IMR-90 (cell line): ENCODE measurements at regions not wholly inside any gene's neighbourhood (a gene's known extent, or its start where the extent isn't known, plus 50 kb on each side); places are given as distances from the start of the nearest gene placed in this dataset.

Source experiments
- ATAC-seq: fragments of 200-7000 bp; cut with Tn5 transposase; 2 replicates; pipeline ENCODE4 v1.9.1; 2020; ENCODE audit warnings: low read depth, mild to moderate bottlenecking, moderate library complexity
- BruUV-seq: library from RNA; stranded (reverse); fragments of 400-500 nt; replicated peaks from 2 replicates; lab custom pipeline; 2021; lab: Mats Ljungman, UMichigan
- CTCF ChIA-PET: fragments of 300-600 bp; formaldehyde crosslinking; extraction: SDS; loops from one replicate; lab custom pipeline; 2021; ENCODE audit warnings: antibody characterized with exemption; lab: Yijun Ruan, JAX
- POLR2A ChIA-PET: fragments of 300-600 bp; sonication (Branson Sonifier 250); formaldehyde crosslinking; loops from one replicate; lab custom pipeline; 2022; ENCODE audit warnings: antibody characterized with exemption; ENCODE audit not compliant: unreplicated experiment; lab: Charles Lee
- DNase-seq: peaks from one replicate; pipeline ENCODE4 v3.0.0; 2013
- H2AFZ ChIP-seq: replicated peaks from 2 replicates; pipeline ENCODE3; 2013; ENCODE audit warnings: low read length, mild to moderate bottlenecking; ENCODE audit not compliant: poor library complexity
- H2AK5ac ChIP-seq: 2 replicates; pipeline ENCODE4 v1.6.1; 2013; ENCODE audit warnings: low read depth, low read length, inconsistent platforms
- H2AK9ac ChIP-seq: replicated peaks from 2 replicates; pipeline ENCODE3; 2013; ENCODE audit warnings: mild to moderate bottlenecking, low read depth, low read length, moderate library complexity; ENCODE audit not compliant: poor library complexity
- H2BK120ac ChIP-seq: 2 replicates; pipeline ENCODE4 v1.6.1; 2013; ENCODE audit warnings: low read depth, low read length, inconsistent platforms
- H2BK15ac ChIP-seq: 3 replicates; pipeline ENCODE4 v1.6.1; 2013; ENCODE audit warnings: low read depth, low read length, inconsistent platforms
- H2BK20ac ChIP-seq: 2 replicates; pipeline ENCODE4 v1.6.1; 2013; ENCODE audit warnings: low read depth, mild to moderate bottlenecking, inconsistent platforms, low read length, moderate library complexity
- H2BK5ac ChIP-seq: 2 replicates; pipeline ENCODE4 v1.6.1; 2013; ENCODE audit warnings: mild to moderate bottlenecking, low read depth, low read length, inconsistent platforms; ENCODE audit not compliant: poor library complexity, severe bottlenecking
- H3K14ac ChIP-seq: replicated peaks from 2 replicates; pipeline ENCODE4 v1.6.1; 2013; ENCODE audit warnings: low read depth, low read length, inconsistent platforms
- H3K18ac ChIP-seq: 2 replicates; pipeline ENCODE4 v1.6.1; 2013; ENCODE audit warnings: low read depth, low read length, control low read depth
- H3K23ac ChIP-seq: 2 replicates; pipeline ENCODE4 v1.6.1; 2013; ENCODE audit warnings: low read depth, low read length, inconsistent platforms
- H3K27ac ChIP-seq: 2 replicates; pipeline ENCODE4 v1.5.1; 2013; ENCODE audit warnings: mild to moderate bottlenecking, control low read depth, low read length; ENCODE audit not compliant: insufficient read depth
- H3K27me3 ChIP-seq: 2 replicates; pipeline ENCODE4 v1.6.1; 2013; ENCODE audit warnings: low read length; ENCODE audit not compliant: control insufficient read depth, insufficient read depth
- H3K36me3 ChIP-seq: 2 replicates; pipeline ENCODE4 v1.6.1; 2013; ENCODE audit warnings: low read length, mixed read lengths; ENCODE audit not compliant: control insufficient read depth, insufficient read depth
- H3K4ac ChIP-seq: 2 replicates; pipeline ENCODE4 v1.6.1; 2013; ENCODE audit warnings: low read depth, low read length, inconsistent platforms
- H3K4me1 ChIP-seq: 2 replicates; pipeline ENCODE4 v1.6.1; 2013; ENCODE audit warnings: low read length, mixed read lengths; ENCODE audit not compliant: control insufficient read depth, insufficient read depth
- H3K4me2 ChIP-seq: 2 replicates; pipeline ENCODE4 v1.6.1; 2013; ENCODE audit warnings: low read depth, mild to moderate bottlenecking, control low read depth, low read length, moderate library complexity
- H3K4me3 ChIP-seq: 2 replicates; pipeline ENCODE4 v1.5.1; 2013; ENCODE audit warnings: low read depth, mild to moderate bottlenecking, control low read depth, low read length, moderate library complexity; ENCODE audit not compliant: insufficient read depth
- H3K56ac ChIP-seq: 2 replicates; pipeline ENCODE4 v1.6.1; 2013; ENCODE audit warnings: low read length, inconsistent platforms; ENCODE audit not compliant: insufficient read depth; ENCODE audit errors: extremely low read depth
- H3K79me1 ChIP-seq, 2 experiments: 2 replicates each; pipeline ENCODE4 v1.6.1; 2013; ENCODE audit warnings: low read length in 2 of 2, inconsistent platforms in 1 of 2, low read depth in 1 of 2
- H3K9ac ChIP-seq: 2 replicates; pipeline ENCODE4 v1.6.1; 2013; ENCODE audit warnings: low read depth, low read length, control low read depth
- H3K9me1 ChIP-seq: 2 replicates; pipeline ENCODE4 v1.6.1; 2013; ENCODE audit warnings: low read length, inconsistent platforms; ENCODE audit not compliant: insufficient read depth
- H3K9me3 ChIP-seq: 2 replicates; pipeline ENCODE4 v1.6.1; 2013; ENCODE audit warnings: low read length; ENCODE audit not compliant: control insufficient read depth, insufficient read depth
- H4K20me1 ChIP-seq: 2 replicates; pipeline ENCODE4 v1.6.1; 2013; ENCODE audit warnings: low read length, inconsistent platforms; ENCODE audit not compliant: insufficient read depth
- H4K5ac ChIP-seq: 2 replicates; pipeline ENCODE4 v1.6.1; 2013; ENCODE audit warnings: mild to moderate bottlenecking, low read depth, low read length, control low read depth
- H4K8ac ChIP-seq, 2 experiments: 2 replicates each; pipeline ENCODE4 v1.6.1; 2013; ENCODE audit warnings: low read depth in 2 of 2, low read length in 2 of 2, control low read depth in 1 of 2, inconsistent platforms in 1 of 2
- H4K91ac ChIP-seq: 2 replicates; pipeline ENCODE4 v1.6.1; 2013; ENCODE audit warnings: low read depth, low read length, inconsistent platforms; ENCODE audit not compliant: insufficient read depth
- CHD1 ChIP-seq: IDR thresholded peaks from 2 replicates; pipeline ENCODE4 v1.6.1; 2012; ENCODE audit warnings: low read depth, low read length, improper control_type of control experiment
- FOS ChIP-seq: fragments of 150-350 bp; IDR thresholded peaks from 2 replicates; pipeline ENCODE4 v1.6.1; 2016; ENCODE audit warnings: low read depth, low read length
- MAFK ChIP-seq: IDR thresholded peaks from 2 replicates; pipeline ENCODE4 v1.6.1; 2012; ENCODE audit warnings: low read depth, low read length, improper control_type of control experiment
- MAZ ChIP-seq: IDR thresholded peaks from 2 replicates; pipeline ENCODE4 v1.6.1; 2012; ENCODE audit warnings: low read depth, mild to moderate bottlenecking, low read length, improper control_type of control experiment, moderate library complexity, borderline replicate concordance
- MXI1 ChIP-seq: IDR thresholded peaks from 2 replicates; pipeline ENCODE4 v1.6.1; 2012; ENCODE audit warnings: low read depth, mild to moderate bottlenecking, low read length, moderate library complexity, borderline replicate concordance
- RCOR1 ChIP-seq: IDR thresholded peaks from 2 replicates; pipeline ENCODE4 v1.6.1; 2012; ENCODE audit warnings: mild to moderate bottlenecking, low read length, improper control_type of control experiment; ENCODE audit not compliant: insufficient replicate concordance
- RFX5 ChIP-seq: IDR thresholded peaks from 2 replicates; pipeline ENCODE4 v1.8.0; 2012; ENCODE audit warnings: low read depth, mild to moderate bottlenecking, low read length, moderate library complexity
- dilution Hi-C: fragments of 300-500 bp; cut with HindIII; formaldehyde crosslinking; loops from one replicate; pipeline ENCODE4 v1.14.3; 2018; ENCODE audit warnings: low sequenced_read_pairs; ENCODE audit not compliant: unreplicated experiment
- in situ Hi-C: fragments of 300-500 bp; cut with MboI; formaldehyde crosslinking; loops from 3 replicates; pipeline ENCODE4 v1.14.3; 2019; ENCODE audit warnings: low sequenced_read_pairs, inconsistent platforms, mixed read lengths
- intact Hi-C: fragments of 100-400 bp; cut with micrococcal nuclease; formaldehyde crosslinking; loops from 2 replicates; pipeline ENCODE4 v1.10.0; 2022
- TF ChIP-seq, protein P1 (sequence below): fragments of 150-350 bp; IDR thresholded peaks from 2 replicates; pipeline ENCODE4 v1.6.1; 2016; ENCODE audit warnings: low read depth, mild to moderate bottlenecking, low read length, moderate library complexity, borderline replicate concordance
- TF ChIP-seq, protein P2 (sequence below): fragments of 150-350 bp; IDR thresholded peaks from 2 replicates; pipeline ENCODE4 v1.6.1; 2017; ENCODE audit warnings: mild to moderate bottlenecking, antibody characterized with exemption, low read length, low read depth
- TF ChIP-seq, protein P3 (sequence below): conservative IDR thresholded peaks from 2 replicates; pipeline ENCODE4 v1.5.1; 2012; ENCODE audit warnings: mild to moderate bottlenecking, low read depth, low read length, improper control_type of control experiment

DNA sequence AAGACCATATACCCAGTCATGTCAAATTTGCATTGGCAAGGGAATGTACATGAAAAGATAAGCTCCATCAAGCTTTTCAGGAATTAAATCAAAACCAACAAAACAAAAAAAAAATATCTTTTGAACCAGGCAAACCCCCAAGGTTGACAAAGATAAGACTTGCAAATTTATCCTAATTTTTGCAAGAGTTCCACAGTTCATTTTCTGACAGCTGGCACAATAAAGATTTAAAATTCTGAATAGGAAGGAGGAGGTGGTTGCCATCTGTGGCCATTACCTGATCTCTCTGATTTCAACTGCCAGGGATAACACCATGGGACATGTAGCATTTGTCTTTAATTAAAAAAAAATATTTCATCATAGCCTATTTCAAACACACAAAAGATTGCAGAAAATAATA is 135.9 kb upstream of the SHISA6 start:
- no peak overlapping the region for H2BK20ac ChIP-seq
- peaks cover 18% of the 10 kb centered on the region for H3K9me3 ChIP-seq
- no TSS peak for BruUV-seq
- H3K9me1 ChIP-seq = no peaks in the 10 kb centered on the region
- ChIA-PET POLR2A (no interaction called here), CTCF (interaction anchor here (0.6 kb wide), 1 partner anchor 1414 kb away, joined by 3 read pairs; no protein-coding TSS in a partner anchor)
- no peak overlapping the region for H3K4me2 ChIP-seq
- no peak overlapping the region for H2BK120ac ChIP-seq
- H2AK9ac ChIP-seq = no peak overlapping the region
- no peak overlapping the region for H3K14ac ChIP-seq
- H3K4ac ChIP-seq = no peak overlapping the region
- TF ChIP-seq, protein P1, sequence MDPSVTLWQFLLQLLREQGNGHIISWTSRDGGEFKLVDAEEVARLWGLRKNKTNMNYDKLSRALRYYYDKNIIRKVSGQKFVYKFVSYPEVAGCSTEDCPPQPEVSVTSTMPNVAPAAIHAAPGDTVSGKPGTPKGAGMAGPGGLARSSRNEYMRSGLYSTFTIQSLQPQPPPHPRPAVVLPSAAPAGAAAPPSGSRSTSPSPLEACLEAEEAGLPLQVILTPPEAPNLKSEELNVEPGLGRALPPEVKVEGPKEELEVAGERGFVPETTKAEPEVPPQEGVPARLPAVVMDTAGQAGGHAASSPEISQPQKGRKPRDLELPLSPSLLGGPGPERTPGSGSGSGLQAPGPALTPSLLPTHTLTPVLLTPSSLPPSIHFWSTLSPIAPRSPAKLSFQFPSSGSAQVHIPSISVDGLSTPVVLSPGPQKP = no peak
- no peak for TF ChIP-seq RCOR1
- TF ChIP-seq MAFK = no peak
- no peak for TF ChIP-seq MAZ
- TF ChIP-seq, protein P2, sequence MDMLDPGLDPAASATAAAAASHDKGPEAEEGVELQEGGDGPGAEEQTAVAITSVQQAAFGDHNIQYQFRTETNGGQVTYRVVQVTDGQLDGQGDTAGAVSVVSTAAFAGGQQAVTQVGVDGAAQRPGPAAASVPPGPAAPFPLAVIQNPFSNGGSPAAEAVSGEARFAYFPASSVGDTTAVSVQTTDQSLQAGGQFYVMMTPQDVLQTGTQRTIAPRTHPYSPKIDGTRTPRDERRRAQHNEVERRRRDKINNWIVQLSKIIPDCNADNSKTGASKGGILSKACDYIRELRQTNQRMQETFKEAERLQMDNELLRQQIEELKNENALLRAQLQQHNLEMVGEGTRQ = no peak
- no peak for TF ChIP-seq MXI1
- TF ChIP-seq, protein P3, sequence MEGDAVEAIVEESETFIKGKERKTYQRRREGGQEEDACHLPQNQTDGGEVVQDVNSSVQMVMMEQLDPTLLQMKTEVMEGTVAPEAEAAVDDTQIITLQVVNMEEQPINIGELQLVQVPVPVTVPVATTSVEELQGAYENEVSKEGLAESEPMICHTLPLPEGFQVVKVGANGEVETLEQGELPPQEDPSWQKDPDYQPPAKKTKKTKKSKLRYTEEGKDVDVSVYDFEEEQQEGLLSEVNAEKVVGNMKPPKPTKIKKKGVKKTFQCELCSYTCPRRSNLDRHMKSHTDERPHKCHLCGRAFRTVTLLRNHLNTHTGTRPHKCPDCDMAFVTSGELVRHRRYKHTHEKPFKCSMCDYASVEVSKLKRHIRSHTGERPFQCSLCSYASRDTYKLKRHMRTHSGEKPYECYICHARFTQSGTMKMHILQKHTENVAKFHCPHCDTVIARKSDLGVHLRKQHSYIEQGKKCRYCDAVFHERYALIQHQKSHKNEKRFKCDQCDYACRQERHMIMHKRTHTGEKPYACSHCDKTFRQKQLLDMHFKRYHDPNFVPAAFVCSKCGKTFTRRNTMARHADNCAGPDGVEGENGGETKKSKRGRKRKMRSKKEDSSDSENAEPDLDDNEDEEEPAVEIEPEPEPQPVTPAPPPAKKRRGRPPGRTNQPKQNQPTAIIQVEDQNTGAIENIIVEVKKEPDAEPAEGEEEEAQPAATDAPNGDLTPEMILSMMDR = no peak
- TF ChIP-seq RFX5 = no peak
- TF ChIP-seq FOS = no peak
- no peak for TF ChIP-seq CHD1
- H3K4me3 ChIP-seq = no peak overlapping the region
- no peak overlapping the region for H2AK5ac ChIP-seq
- no peak overlapping the region for H4K5ac ChIP-seq
- no peak overlapping the region for H2AFZ ChIP-seq
- no peak overlapping the region for H3K23ac ChIP-seq
- ATAC-seq (no peak), DNase-seq (no peak)
- H3K36me3 ChIP-seq = no peaks in the 10 kb centered on the region
- in situ Hi-C loops = no loop called here
- H3K9ac ChIP-seq = no peak overlapping the region
- H3K27me3 ChIP-seq = no peaks in the 10 kb centered on the region
- intact Hi-C loops = no loop called here
- H3K18ac ChIP-seq = no peak overlapping the region
- no peak overlapping the region for H3K27ac ChIP-seq
- H4K20me1 ChIP-seq = no peaks in the 10 kb centered on the region
- H3K56ac ChIP-seq = no peak overlapping the region
- no peak overlapping the region for H2BK15ac ChIP-seq
- H4K8ac ChIP-seq = no peak overlapping the region
- H4K91ac ChIP-seq = no peak overlapping the region
- H3K4me1 ChIP-seq = no peaks in the 10 kb centered on the region
- H2BK5ac ChIP-seq = no peak overlapping the region
- dilution Hi-C loops = no loop called here
- no peaks in the 10 kb centered on the region for H3K79me1 ChIP-seq
